Suppressor macrophage treated with lipopolysaccharide for 4 hours (primary cell): ENCODE measurements at regions not wholly inside any gene's neighbourhood (a gene's known extent, or its start where the extent isn't known, plus 50 kb on each side); places are given as distances from the start of the nearest gene placed in this dataset.

Experiments
- DNase-seq: peaks from one replicate; pipeline ENCODE4 v3.0.0-alpha.2; 2020

- no peak for DNase-seq
Measured at GRCh38 chr20:60659240-60659639, 592.8 kb upstream of the CDH4 start.

- no peak for DNase-seq
Measured at GRCh38 chr20:60662307-60662706, 589.8 kb upstream of the CDH4 start.

- DNase-seq: no peak
Measured at GRCh38 chr20:60664106-60664505, 588.0 kb upstream of the CDH4 start.

- no peak for DNase-seq
Measured at GRCh38 chr20:60667641-60668040, 584.4 kb upstream of the CDH4 start.

- no peak for DNase-seq
Measured at GRCh38 chr20:60669211-60669610, 582.9 kb upstream of the CDH4 start.

- no peak for DNase-seq
Measured at GRCh38 chr20:60676011-60676410, 576.0 kb upstream of the CDH4 start.

GRCh38 chr20:60677819-60678218 lies 574.2 kb upstream of the CDH4 start:
- no peak for DNase-seq

- no peak for DNase-seq
Measured at GRCh38 chr20:60680554-60680953, 571.5 kb upstream of the CDH4 start.

- DNase-seq: no peak
Measured at GRCh38 chr20:60687213-60687612, 564.8 kb upstream of the CDH4 start.

GRCh38 chr20:60690771-60691170 lies 561.3 kb upstream of the CDH4 start:
- DNase-seq: no peak

GRCh38 chr20:60691966-60692615 lies 560.0 kb upstream of the CDH4 start:
- no peak for DNase-seq

- DNase-seq: no peak
Measured at GRCh38 chr20:60693496-60694133, 558.4 kb upstream of the CDH4 start.

GRCh38 chr20:60694763-60695162 lies 557.3 kb upstream of the CDH4 start:
- DNase-seq: no peak

GRCh38 chr20:60695226-60696000 lies 556.6 kb upstream of the CDH4 start:
- peak; percentile 53 for DNase-seq

GRCh38 chr20:60697252-60697651 lies 554.8 kb upstream of the CDH4 start:
- no peak for DNase-seq

GRCh38 chr20:60700728-60701127 lies 551.3 kb upstream of the CDH4 start:
- no peak for DNase-seq

GRCh38 chr20:60704147-60704546 lies 547.9 kb upstream of the CDH4 start:
- DNase-seq: no peak

GRCh38 chr20:60713396-60713795 lies 538.7 kb upstream of the CDH4 start:
- no peak for DNase-seq

- DNase-seq: no peak
Measured at GRCh38 chr20:60715172-60715571, 536.9 kb upstream of the CDH4 start.

GRCh38 chr20:60718743-60719480 lies 533.1 kb upstream of the CDH4 start:
- DNase-seq: no peak

- DNase-seq: no peak
Measured at GRCh38 chr20:60725311-60725906, 526.7 kb upstream of the CDH4 start.

- no peak for DNase-seq
Measured at GRCh38 chr20:60727425-60727824, 524.6 kb upstream of the CDH4 start.

GRCh38 chr20:60728705-60729104 lies 523.4 kb upstream of the CDH4 start:
- DNase-seq: no peak
